HG03060 (cell line): ENCODE measurements at regions not wholly inside any gene's neighbourhood (a gene's known extent, or its start where the extent isn't known, plus 50 kb on each side); places are given as distances from the start of the nearest gene placed in this dataset.

Experiments
- ATAC-seq: cut with Tn5 transposase; IDR thresholded peaks from one replicate; pipeline ENCODE4 v1.9.1; 2021; ENCODE audit warnings: low read depth, moderate number of reproducible peaks; ENCODE audit not compliant: unreplicated experiment

- ATAC-seq: peak; percentile 89
Observed at GRCh38 chr10:105837951-105838350, 1196.9 kb downstream of the SORCS3 start.

DNA sequence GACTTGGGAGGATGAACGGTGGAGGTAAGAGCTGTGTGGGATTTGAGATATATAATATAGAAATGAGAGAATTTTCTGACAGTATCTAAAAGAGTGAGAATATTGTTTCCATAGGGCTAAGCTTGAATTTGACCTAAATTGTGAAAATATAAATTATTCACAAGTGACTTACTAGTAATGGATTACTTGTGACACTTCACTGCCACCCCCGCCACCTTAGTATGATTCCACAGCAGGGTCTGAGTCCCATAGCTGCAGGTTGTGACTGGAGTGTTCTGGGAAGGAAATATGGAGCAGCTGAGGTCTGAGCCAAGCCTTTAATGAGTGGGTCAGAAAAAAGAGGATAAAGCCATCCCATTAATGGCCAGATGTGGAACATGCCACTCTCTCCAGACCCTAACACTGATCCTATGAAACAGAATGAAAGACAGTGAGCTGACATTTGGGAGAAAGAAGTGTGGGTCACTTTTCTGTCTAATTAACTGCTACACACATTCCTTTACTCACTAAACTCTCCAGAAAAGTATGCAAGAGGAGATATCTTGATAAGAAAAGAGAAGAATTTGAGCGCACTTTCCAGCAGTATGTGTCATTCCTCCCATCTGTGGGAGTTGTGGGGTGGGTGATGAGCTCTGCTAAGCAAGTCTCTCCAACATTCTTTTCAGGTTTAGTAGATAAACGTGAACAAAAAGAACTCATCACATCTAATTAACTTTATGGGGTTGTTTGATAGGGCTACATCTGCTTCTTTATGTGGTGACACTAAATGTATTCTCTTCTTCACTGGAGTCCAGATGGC lies 1193.4 kb downstream of the SORCS3 start:
- ATAC-seq: no peak

- no peak for ATAC-seq
Observed at GRCh38 chr10:105827133-105827532, 1186.0 kb downstream of the SORCS3 start.

GRCh38 chr10:105807935-105808587 lies 1167.0 kb downstream of the SORCS3 start:
- no peak for ATAC-seq

- no peak for ATAC-seq
Observed at GRCh38 chr10:105803206-105803605, 1162.1 kb downstream of the SORCS3 start.

DNA sequence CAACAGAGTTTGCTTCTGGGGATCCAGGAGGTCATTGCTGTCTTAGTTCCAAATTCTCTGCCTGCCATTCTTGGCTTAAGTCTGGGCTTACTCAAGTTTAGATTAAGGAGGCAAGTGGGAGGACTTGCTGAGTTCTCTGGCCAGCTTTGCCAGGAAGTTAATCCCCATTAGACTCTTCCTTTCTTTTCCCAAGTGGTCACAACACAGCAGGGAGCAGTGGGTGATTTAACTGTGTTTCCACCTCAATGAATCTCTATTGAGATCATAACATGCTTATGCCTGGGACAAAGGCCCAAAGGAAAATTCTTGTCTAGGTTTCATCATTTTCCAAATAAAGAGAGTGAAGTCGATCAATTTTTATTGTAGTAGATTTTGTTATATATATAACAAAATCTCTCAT lies 1159.6 kb downstream of the SORCS3 start:
- no peak for ATAC-seq

- ATAC-seq: no peak
Observed at GRCh38 chr10:105798328-105798889, 1157.3 kb downstream of the SORCS3 start.

- peak; percentile 73 for ATAC-seq
Observed at GRCh38 chr10:105797234-105797890, 1156.3 kb downstream of the SORCS3 start.

- ATAC-seq: no peak
Observed at GRCh38 chr10:105793071-105793470, 1152.0 kb downstream of the SORCS3 start.

DNA sequence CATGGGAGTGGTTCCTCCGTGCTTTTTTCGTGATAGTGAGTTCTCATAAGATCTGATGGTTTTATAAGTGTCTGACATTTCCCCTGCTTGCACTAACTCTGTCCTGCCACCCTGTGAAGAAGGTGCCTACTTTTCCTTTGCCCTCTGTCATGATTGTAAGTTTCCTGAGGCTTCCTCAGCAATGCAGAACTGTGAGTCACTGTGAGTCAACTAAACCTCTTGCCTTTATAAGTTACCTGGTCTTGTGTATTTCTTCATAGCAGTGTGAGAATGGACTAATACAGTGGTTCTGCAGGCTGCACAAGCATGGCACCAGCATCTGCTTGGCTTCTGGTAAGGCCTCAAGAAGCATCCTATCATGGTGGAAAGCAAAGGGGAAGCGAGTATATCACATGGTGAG lies 1144.6 kb downstream of the SORCS3 start:
- ATAC-seq: no peak

DNA sequence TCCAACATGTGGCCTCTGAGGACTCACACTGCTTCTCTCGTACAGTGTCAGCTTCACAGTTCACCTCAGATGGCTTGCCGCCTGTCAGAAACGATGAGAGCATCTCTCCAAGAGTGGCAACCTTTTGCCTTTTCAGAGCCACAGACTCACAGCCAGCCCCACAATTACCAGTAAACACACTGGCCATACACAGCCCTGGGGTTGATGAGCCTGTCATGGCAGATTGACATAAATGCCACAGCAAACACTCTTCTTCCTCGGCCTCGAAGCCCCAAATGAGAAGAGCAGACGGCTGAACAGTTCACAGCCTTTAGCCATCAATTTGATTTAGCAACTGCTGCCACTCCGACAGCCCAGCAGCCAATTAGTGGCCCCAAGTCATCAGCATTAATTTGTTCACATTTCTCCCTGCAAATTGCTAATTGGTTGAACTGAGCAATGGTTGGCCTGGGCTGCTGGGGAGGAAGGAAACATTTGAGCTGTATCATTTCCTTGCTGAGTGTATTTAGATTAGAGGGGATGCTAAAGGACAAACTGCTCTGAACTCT lies 1142.9 kb downstream of the SORCS3 start:
- no peak for ATAC-seq

DNA sequence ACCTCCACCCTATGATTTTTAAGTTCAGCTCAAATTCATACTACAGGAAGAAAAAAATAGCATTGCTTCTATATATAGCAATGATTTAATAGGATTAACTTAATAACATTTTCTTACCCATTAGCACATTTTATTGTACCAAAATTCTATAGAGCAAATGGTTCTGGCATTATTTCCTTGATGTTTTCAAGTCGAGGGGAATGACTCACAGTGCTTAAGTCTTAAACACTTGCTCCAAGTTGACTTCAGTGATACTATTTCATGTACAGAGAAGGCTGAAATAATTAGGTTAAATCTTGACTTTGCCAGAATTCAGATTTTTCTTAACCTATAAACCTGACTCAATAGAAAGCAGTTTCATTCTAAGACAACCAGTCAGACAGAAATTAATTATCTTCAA lies 1133.8 kb downstream of the SORCS3 start:
- ATAC-seq: no peak

DNA sequence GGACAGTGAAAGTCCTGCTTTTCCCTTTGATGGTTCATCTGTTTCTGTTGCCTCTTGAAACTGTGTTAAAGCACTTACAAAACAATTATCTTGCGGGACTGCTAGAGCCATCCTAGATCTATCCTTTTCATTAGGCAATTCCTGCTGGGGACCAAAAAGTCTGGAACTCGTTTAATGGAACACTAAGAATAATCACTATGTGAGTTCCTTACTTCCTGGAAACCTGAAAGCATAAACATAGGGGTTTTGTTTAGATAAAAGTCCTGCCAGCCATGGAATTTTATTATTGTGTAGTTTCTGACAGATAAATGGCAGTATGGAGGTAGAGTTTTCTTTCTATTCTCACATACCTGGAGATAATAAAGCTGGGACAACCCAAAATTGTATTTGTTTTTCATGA lies 1133.3 kb downstream of the SORCS3 start:
- ATAC-seq: no peak

GRCh38 chr10:105770524-105771212 lies 1129.6 kb downstream of the SORCS3 start:
- no peak for ATAC-seq

- no peak for ATAC-seq
Observed at GRCh38 chr10:105769248-105770184, 1128.4 kb downstream of the SORCS3 start.

DNA sequence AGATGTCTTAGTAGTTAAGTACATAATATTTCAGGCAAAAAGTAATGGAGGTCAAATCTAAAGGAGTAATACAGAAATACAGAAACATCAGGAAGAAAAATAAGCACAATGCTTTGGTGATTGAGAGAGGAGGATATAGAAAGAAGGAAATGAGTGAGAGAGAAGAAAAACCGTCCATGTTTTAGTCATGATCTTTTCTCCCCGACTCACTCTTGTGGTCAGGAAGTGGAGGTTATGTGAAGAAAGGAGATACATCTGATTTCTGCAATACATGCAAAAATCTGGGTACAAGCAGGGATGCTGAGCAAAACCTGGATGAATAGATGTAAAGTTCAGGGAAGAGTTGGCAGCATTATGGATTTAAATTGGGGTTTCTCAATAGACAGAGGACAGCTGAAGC lies 1122.5 kb downstream of the SORCS3 start:
- no peak for ATAC-seq

- no peak for ATAC-seq
Observed at GRCh38 chr10:105761576-105762260, 1120.6 kb downstream of the SORCS3 start.

GRCh38 chr10:105759669-105760068 lies 1118.6 kb downstream of the SORCS3 start:
- no peak for ATAC-seq
